SK-N-MC (cell line): ENCODE measurements at regions not wholly inside any gene's neighbourhood (a gene's known extent, or its start where the extent isn't known, plus 50 kb on each side); places are given as distances from the start of the nearest gene placed in this dataset.

Source experiments
- EZH2 ChIP-seq: fragments of 200-600 bp; sonication (generic); IDR thresholded peaks from one replicate; pipeline ENCODE4 v1.6.1; 2017; ENCODE audit warnings: antibody characterized with exemption
- FOXP2 ChIP-seq: optimal IDR thresholded peaks from 2 replicates; pipeline ENCODE3; 2011; ENCODE audit warnings: mild to moderate bottlenecking, moderate library complexity; ENCODE audit not compliant: insufficient read depth; ENCODE audit errors: extremely low read length, control extremely low read depth
- POLR2AphosphoS5 ChIP-seq: IDR thresholded peaks from 2 replicates; pipeline ENCODE4 v1.6.1; 2012; ENCODE audit warnings: mild to moderate bottlenecking, low read depth, low read length, borderline replicate concordance

- TF ChIP-seq EZH2 (no peak), POLR2AphosphoS5 (no peak), FOXP2 (no peak)
These were observed 125.2 kb upstream of the ARHGEF3 start for GRCh38 chr3:56926947-56927282.
